ENCODE measurements at regions not wholly inside any gene's neighbourhood (a gene's known extent, or its start where the extent isn't known, plus 50 kb on each side); places are given as distances from the start of the nearest gene placed in this dataset.

GRCh38 chr4:176856421-176856820 lies 63.7 kb upstream of the VEGFC start:
- no peak for TF ChIP-seq CTCF (conservative IDR thresholded peaks at IDR 0.05)
- H3K27ac Mint-ChIP-seq (ENCODE audit: unreplicated experiment): no peak overlapping the region

GRCh38 chr4:176858839-176859238 lies 66.1 kb upstream of the VEGFC start:
- no peak for TF ChIP-seq CTCF (conservative IDR thresholded peaks at IDR 0.05)
- DNase-seq (ENCODE audit: low read depth, low spot score): no peak

More at GRCh38 chr4:176856421-176856820, 63.7 kb upstream of the VEGFC start:
- no peaks in the 10 kb centered on the region for H3K36me3 Mint-ChIP-seq (ENCODE audit: low read depth)
- H3K4me1 Mint-ChIP-seq: no peaks in the 10 kb centered on the region
- no peaks in the 10 kb centered on the region for H3K27me3 Mint-ChIP-seq (ENCODE audit: low read depth)
- no peak overlapping the region for H3K4me3 Mint-ChIP-seq
- H3K9me3 Mint-ChIP-seq: peaks cover 6% of the 10 kb centered on the region
- no peak for DNase-seq (ENCODE audit: low read depth, low spot score)

GRCh38 chr4:176864238-176864637 lies 71.5 kb upstream of the VEGFC start:
- no peak overlapping the region for H3K4me3 Mint-ChIP-seq
- TF ChIP-seq CTCF (conservative IDR thresholded peaks at IDR 0.05): no peak
- H3K27me3 Mint-ChIP-seq (ENCODE audit: low read depth): no peaks in the 10 kb centered on the region
- no peaks in the 10 kb centered on the region for H3K36me3 Mint-ChIP-seq (ENCODE audit: low read depth)
- H3K4me1 Mint-ChIP-seq: no peaks in the 10 kb centered on the region
- no peak overlapping the region for H3K27ac Mint-ChIP-seq (ENCODE audit: unreplicated experiment)
- no peak for DNase-seq (ENCODE audit: low read depth, low spot score)
- peaks cover 8% of the 10 kb centered on the region for H3K9me3 Mint-ChIP-seq

More at GRCh38 chr4:176858839-176859238, 66.1 kb upstream of the VEGFC start:
- Mint-ChIP-seq H3K27me3 (ENCODE audit: low read depth) (no peaks in the 10 kb centered on the region), H3K27ac (ENCODE audit: unreplicated experiment) (no peak overlapping the region), H3K4me3 (no peak overlapping the region), H3K36me3 (ENCODE audit: low read depth) (no peaks in the 10 kb centered on the region), H3K9me3 (peaks cover 11% of the 10 kb centered on the region), H3K4me1 (no peaks in the 10 kb centered on the region)

GRCh38 chr4:176868676-176869075 lies 76.0 kb upstream of the VEGFC start:
- H3K27ac Mint-ChIP-seq (ENCODE audit: unreplicated experiment): no peak overlapping the region
- no peak for TF ChIP-seq CTCF (conservative IDR thresholded peaks at IDR 0.05)

GRCh38 chr4:176872461-176872860 lies 79.7 kb upstream of the VEGFC start:
- H3K27me3 Mint-ChIP-seq (ENCODE audit: low read depth): no peaks in the 10 kb centered on the region
- TF ChIP-seq CTCF (conservative IDR thresholded peaks at IDR 0.05): no peak
- no peak overlapping the region for H3K27ac Mint-ChIP-seq (ENCODE audit: unreplicated experiment)
- H3K9me3 Mint-ChIP-seq: peaks cover 9% of the 10 kb centered on the region
- no peak for DNase-seq (ENCODE audit: low read depth, low spot score)
- H3K36me3 Mint-ChIP-seq (ENCODE audit: low read depth): peaks cover 2% of the 10 kb centered on the region
- H3K4me1 Mint-ChIP-seq: peaks cover 7% of the 10 kb centered on the region
- no peak overlapping the region for H3K4me3 Mint-ChIP-seq

More at GRCh38 chr4:176868676-176869075, 76.0 kb upstream of the VEGFC start:
- DNase-seq (ENCODE audit: low read depth, low spot score): no peak
- Mint-ChIP-seq H3K4me3 (no peak overlapping the region), H3K27me3 (ENCODE audit: low read depth) (no peaks in the 10 kb centered on the region), H3K36me3 (ENCODE audit: low read depth) (peaks cover 2% of the 10 kb centered on the region), H3K4me1 (no peaks in the 10 kb centered on the region), H3K9me3 (peaks cover 9% of the 10 kb centered on the region)
